ENCODE measurements at regions not wholly inside any gene's neighbourhood (a gene's known extent, or its start where the extent isn't known, plus 50 kb on each side); places are given as distances from the start of the nearest gene placed in this dataset.

- no peak overlapping the region for H2AFZ ChIP-seq (ENCODE audit: low read length)
- BruUV-seq (replicated peaks) = no TSS peak
- H3K9me3 ChIP-seq (ENCODE audit: low read length) = no peaks in the 10 kb centered on the region
- POLR2A ChIA-PET = no interaction called here
- no peak overlapping the region for H3K27ac ChIP-seq (ENCODE audit: low read depth, low read length, poor library complexity, severe bottlenecking)
- no peak for TF ChIP-seq CTCF (conservative IDR thresholded peaks at IDR 0.05; ENCODE audit: low read length)
- no peak for TF ChIP-seq EZH2phosphoT487 (IDR thresholded peaks at IDR 0.05; ENCODE audit: borderline replicate concordance, low read depth, low read length)
- no peaks in the 10 kb centered on the region for H3K36me3 ChIP-seq (ENCODE audit: insufficient read depth, low read length)
- no peaks in the 10 kb centered on the region for H3K4me1 ChIP-seq (ENCODE audit: insufficient read depth, low read length, poor library complexity, severe bottlenecking)
- no peaks in the 10 kb centered on the region for H4K20me1 ChIP-seq (ENCODE audit: insufficient read depth, low read length)
- H3K79me2 ChIP-seq (ENCODE audit: insufficient read depth, low read depth, low read length) = no peaks in the 10 kb centered on the region
- intact Hi-C loops (cut with micrococcal nuclease; ENCODE audit: unreplicated experiment) = no loop called here
- CTCF ChIA-PET (ENCODE audit: unreplicated experiment) = no interaction called here
- H3K4me2 ChIP-seq (ENCODE audit: low read length) = no peak overlapping the region
- no peak for DNase-seq (ENCODE audit: low spot score)
- H3K9me2 ChIP-seq (ENCODE audit: insufficient read depth, low read length) = no peaks in the 10 kb centered on the region
- no peak overlapping the region for H3K4me3 ChIP-seq (ENCODE audit: low read depth, low read length, poor library complexity, severe bottlenecking)
Measured at GRCh38 chr12:22759769-22760674, 135.1 kb downstream of the ETNK1 start.

GRCh38 chr12:22765421-22766130 lies 140.6 kb downstream of the ETNK1 start:
- POLR2A ChIA-PET = interaction anchor here (0.7 kb wide), 1 partner anchor 36 kb away, joined by 3 read pairs; no protein-coding TSS in a partner anchor
- H4K20me1 ChIP-seq (ENCODE audit: insufficient read depth, low read length) = no peaks in the 10 kb centered on the region
- CTCF ChIA-PET (ENCODE audit: unreplicated experiment) = no interaction called here
- TF ChIP-seq CTCF (conservative IDR thresholded peaks at IDR 0.05; ENCODE audit: low read length) = no peak
- no peak for TF ChIP-seq EZH2phosphoT487 (IDR thresholded peaks at IDR 0.05; ENCODE audit: borderline replicate concordance, low read depth, low read length)
- no peak for DNase-seq (ENCODE audit: low spot score)
- no peaks in the 10 kb centered on the region for H3K9me3 ChIP-seq (ENCODE audit: low read length)
- no TSS peak for BruUV-seq (replicated peaks)
- no peak overlapping the region for H2AFZ ChIP-seq (ENCODE audit: low read length)
- no peak overlapping the region for H3K4me3 ChIP-seq (ENCODE audit: low read depth, low read length, poor library complexity, severe bottlenecking)
- H3K9me2 ChIP-seq (ENCODE audit: insufficient read depth, low read length) = no peaks in the 10 kb centered on the region
- intact Hi-C loops (cut with micrococcal nuclease; ENCODE audit: unreplicated experiment) = no loop called here
- no peaks in the 10 kb centered on the region for H3K36me3 ChIP-seq (ENCODE audit: insufficient read depth, low read length)
- no peak overlapping the region for H3K4me2 ChIP-seq (ENCODE audit: low read length)
- no peaks in the 10 kb centered on the region for H3K4me1 ChIP-seq (ENCODE audit: insufficient read depth, low read length, poor library complexity, severe bottlenecking)
- no peaks in the 10 kb centered on the region for H3K79me2 ChIP-seq (ENCODE audit: insufficient read depth, low read depth, low read length)
- no peak overlapping the region for H3K27ac ChIP-seq (ENCODE audit: low read depth, low read length, poor library complexity, severe bottlenecking)
